Neural cell (in vitro differentiated cells): ENCODE measurements at regions not wholly inside any gene's neighbourhood (a gene's known extent, or its start where the extent isn't known, plus 50 kb on each side); places are given as distances from the start of the nearest gene placed in this dataset.

Source experiments
- H2AFZ ChIP-seq: fragments of 200-600, 300-800 bp; sonication (generic), shearing (Covaris generic); 2 replicates; pipeline ENCODE4 v1.6.0; 2014; ENCODE audit warnings: low read depth, mild to moderate bottlenecking, antibody characterized with exemption, low read length, moderate library complexity
- H3F3A ChIP-seq: fragments of 200-600 bp; shearing (Covaris generic); 2 replicates; pipeline ENCODE4 v1.6.1; 2016; ENCODE audit warnings: mild to moderate bottlenecking, moderate library complexity, mixed read lengths, antibody characterized with exemption, low read length; ENCODE audit not compliant: insufficient read depth, poor library complexity, severe bottlenecking
- H3K27ac ChIP-seq: fragments of 200-600, 300-800 bp; sonication (generic), shearing (Covaris generic); 2 replicates; pipeline ENCODE4 v1.5.1; 2014; ENCODE audit warnings: mild to moderate bottlenecking, low read length, moderate library complexity
- H3K27me3 ChIP-seq: fragments of 300-800, 200-600 bp; sonication (generic), shearing (Covaris generic); 2 replicates; pipeline ENCODE4 v1.6.0; 2014; ENCODE audit warnings: mild to moderate bottlenecking, low read depth, low read length, moderate library complexity; ENCODE audit not compliant: insufficient read depth
- H3K36me3 ChIP-seq: fragments of 300-800, 200-600 bp; sonication (generic), shearing (Covaris generic); 2 replicates; pipeline ENCODE4 v1.5.1; 2014; ENCODE audit warnings: mild to moderate bottlenecking, antibody characterized with exemption, low read length, moderate library complexity; ENCODE audit not compliant: insufficient read depth
- H3K4me2 ChIP-seq: fragments of 300-800, 200-600 bp; sonication (generic), shearing (Covaris generic); 2 replicates; pipeline ENCODE4 v1.6.0; 2014; ENCODE audit warnings: mild to moderate bottlenecking, low read length
- H3K4me3 ChIP-seq: fragments of 300-800, 200-600 bp; sonication (generic), shearing (Covaris generic); 2 replicates; pipeline ENCODE4 v1.5.1; 2014; ENCODE audit warnings: mild to moderate bottlenecking, low read length, moderate library complexity
- H3K79me2 ChIP-seq: fragments of 200-600 bp; shearing (Covaris generic); replicated peaks from 2 replicates; pipeline ENCODE4 v1.6.0; 2014; ENCODE audit warnings: mild to moderate bottlenecking, low read length, moderate library complexity; ENCODE audit not compliant: insufficient read depth
- H3K9ac ChIP-seq: fragments of 300-800, 200-600 bp; sonication (generic), shearing (Covaris generic); 2 replicates; pipeline ENCODE4 v1.6.1; 2016; ENCODE audit warnings: mild to moderate bottlenecking, low read length, mixed read lengths
- H3K9me2 ChIP-seq: fragments of 200-600 bp; shearing (Covaris generic); 2 replicates; pipeline ENCODE4 v1.6.1; 2016; ENCODE audit warnings: mild to moderate bottlenecking, low read length, mixed read lengths; ENCODE audit not compliant: insufficient read depth
- H3K9me3 ChIP-seq: fragments of 200-600, 300-800 bp; sonication (generic), shearing (Covaris generic); 2 replicates; pipeline ENCODE4 v1.6.1; 2016; ENCODE audit warnings: mild to moderate bottlenecking, mixed run types, low read length, moderate library complexity, mixed read lengths
- H4K20me1 ChIP-seq: fragments of 200-600 bp; shearing (Covaris generic); 2 replicates; pipeline ENCODE4 v1.6.1; 2016; ENCODE audit warnings: mild to moderate bottlenecking, mixed run types; ENCODE audit not compliant: insufficient read depth
- CTCF ChIP-seq: fragments of 450-650 bp; IDR thresholded peaks from 2 replicates; pipeline ENCODE4 v1.5.1; 2014; ENCODE audit warnings: antibody characterized with exemption, mild to moderate bottlenecking, moderate library complexity; ENCODE audit not compliant: poor library complexity, severe bottlenecking
- EP300 ChIP-seq: fragments of 450-650 bp; conservative IDR thresholded peaks from 2 replicates; pipeline ENCODE4 v1.6.1; 2014; ENCODE audit warnings: antibody characterized with exemption, mild to moderate bottlenecking, moderate library complexity; ENCODE audit not compliant: poor library complexity, severe bottlenecking
- EZH2 ChIP-seq: fragments of 200-600, 300-800 bp; shearing (Covaris generic), sonication (generic); IDR thresholded peaks from 2 replicates; pipeline ENCODE4 v1.6.1; 2014; ENCODE audit warnings: antibody characterized with exemption, low read length, borderline replicate concordance, mild to moderate bottlenecking; ENCODE audit not compliant: insufficient read depth, poor library complexity, severe bottlenecking
- MXI1 ChIP-seq: fragments of 450-650 bp; conservative IDR thresholded peaks from 2 replicates; pipeline ENCODE4 v1.6.1; 2014; ENCODE audit warnings: antibody characterized with exemption, mild to moderate bottlenecking; ENCODE audit not compliant: poor library complexity, severe bottlenecking
- POLR2AphosphoS5 ChIP-seq: IDR thresholded peaks from 2 replicates; pipeline ENCODE4 v1.6.1; 2012
- SMC3 ChIP-seq: fragments of 450-650 bp; conservative IDR thresholded peaks from 2 replicates; pipeline ENCODE4 v1.6.1; 2014; ENCODE audit warnings: antibody characterized with exemption, mild to moderate bottlenecking, moderate library complexity; ENCODE audit not compliant: poor library complexity
- TAF1 ChIP-seq: IDR thresholded peaks from 2 replicates; pipeline ENCODE4 v1.6.1; 2012; ENCODE audit warnings: low read depth
- TF ChIP-seq, protein P1 (sequence below): IDR thresholded peaks from 2 replicates; pipeline ENCODE4 v1.6.1; 2012; ENCODE audit warnings: borderline replicate concordance

DNA sequence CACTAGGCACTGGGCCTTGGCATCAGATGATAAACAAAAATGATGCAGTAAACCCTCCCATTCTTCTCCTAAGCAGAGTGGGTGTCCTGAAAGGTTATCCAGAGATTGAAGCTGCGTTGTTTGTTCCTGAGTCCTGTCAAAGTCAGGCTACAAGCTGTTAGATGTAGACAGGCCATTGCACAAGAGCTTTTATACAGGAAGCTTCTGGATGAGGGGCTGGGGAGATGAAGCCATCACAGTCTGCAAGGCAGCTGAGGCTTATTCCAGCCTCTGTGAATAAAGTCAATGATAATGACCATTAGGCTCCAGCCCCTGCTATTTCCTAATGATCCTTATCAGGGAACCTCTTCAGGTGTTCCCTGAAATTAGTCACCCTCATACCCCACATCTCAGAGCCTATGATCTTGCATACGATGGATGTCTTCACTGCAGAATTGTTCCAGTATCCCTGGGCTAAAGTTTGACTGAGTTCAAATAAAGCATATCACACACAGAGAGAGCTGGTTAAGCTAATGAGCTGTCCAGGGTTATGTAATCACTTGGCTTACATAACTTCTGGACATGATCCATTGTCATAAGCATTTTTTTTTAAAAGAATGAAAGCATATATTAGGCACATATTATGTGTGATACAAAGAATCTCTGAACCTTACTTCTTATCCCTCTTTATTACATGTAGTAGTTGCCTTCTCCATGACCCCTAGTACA is 337.1 kb upstream of the OR4E1 start:
- H3K9ac ChIP-seq: no peak overlapping the region
- TF ChIP-seq SMC3 (no peak), MXI1 (no peak), POLR2AphosphoS5 (no peak), TAF1 (no peak)
- TF ChIP-seq, protein P1, sequence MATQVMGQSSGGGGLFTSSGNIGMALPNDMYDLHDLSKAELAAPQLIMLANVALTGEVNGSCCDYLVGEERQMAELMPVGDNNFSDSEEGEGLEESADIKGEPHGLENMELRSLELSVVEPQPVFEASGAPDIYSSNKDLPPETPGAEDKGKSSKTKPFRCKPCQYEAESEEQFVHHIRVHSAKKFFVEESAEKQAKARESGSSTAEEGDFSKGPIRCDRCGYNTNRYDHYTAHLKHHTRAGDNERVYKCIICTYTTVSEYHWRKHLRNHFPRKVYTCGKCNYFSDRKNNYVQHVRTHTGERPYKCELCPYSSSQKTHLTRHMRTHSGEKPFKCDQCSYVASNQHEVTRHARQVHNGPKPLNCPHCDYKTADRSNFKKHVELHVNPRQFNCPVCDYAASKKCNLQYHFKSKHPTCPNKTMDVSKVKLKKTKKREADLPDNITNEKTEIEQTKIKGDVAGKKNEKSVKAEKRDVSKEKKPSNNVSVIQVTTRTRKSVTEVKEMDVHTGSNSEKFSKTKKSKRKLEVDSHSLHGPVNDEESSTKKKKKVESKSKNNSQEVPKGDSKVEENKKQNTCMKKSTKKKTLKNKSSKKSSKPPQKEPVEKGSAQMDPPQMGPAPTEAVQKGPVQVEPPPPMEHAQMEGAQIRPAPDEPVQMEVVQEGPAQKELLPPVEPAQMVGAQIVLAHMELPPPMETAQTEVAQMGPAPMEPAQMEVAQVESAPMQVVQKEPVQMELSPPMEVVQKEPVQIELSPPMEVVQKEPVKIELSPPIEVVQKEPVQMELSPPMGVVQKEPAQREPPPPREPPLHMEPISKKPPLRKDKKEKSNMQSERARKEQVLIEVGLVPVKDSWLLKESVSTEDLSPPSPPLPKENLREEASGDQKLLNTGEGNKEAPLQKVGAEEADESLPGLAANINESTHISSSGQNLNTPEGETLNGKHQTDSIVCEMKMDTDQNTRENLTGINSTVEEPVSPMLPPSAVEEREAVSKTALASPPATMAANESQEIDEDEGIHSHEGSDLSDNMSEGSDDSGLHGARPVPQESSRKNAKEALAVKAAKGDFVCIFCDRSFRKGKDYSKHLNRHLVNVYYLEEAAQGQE: no peak
- H3K79me2 ChIP-seq: no peaks in the 10 kb centered on the region
- H3K27ac ChIP-seq: no peak overlapping the region
- H2AFZ ChIP-seq: no peak overlapping the region
- no peaks in the 10 kb centered on the region for H3K27me3 ChIP-seq
- H3K4me3 ChIP-seq: no peak overlapping the region
- no peaks in the 10 kb centered on the region for H4K20me1 ChIP-seq
- H3K4me2 ChIP-seq: no peak overlapping the region
- no peaks in the 10 kb centered on the region for H3K36me3 ChIP-seq
- no peaks in the 10 kb centered on the region for H3K9me3 ChIP-seq
- H3K9me2 ChIP-seq: no peaks in the 10 kb centered on the region
- H3F3A ChIP-seq: no peaks in the 10 kb centered on the region

DNA sequence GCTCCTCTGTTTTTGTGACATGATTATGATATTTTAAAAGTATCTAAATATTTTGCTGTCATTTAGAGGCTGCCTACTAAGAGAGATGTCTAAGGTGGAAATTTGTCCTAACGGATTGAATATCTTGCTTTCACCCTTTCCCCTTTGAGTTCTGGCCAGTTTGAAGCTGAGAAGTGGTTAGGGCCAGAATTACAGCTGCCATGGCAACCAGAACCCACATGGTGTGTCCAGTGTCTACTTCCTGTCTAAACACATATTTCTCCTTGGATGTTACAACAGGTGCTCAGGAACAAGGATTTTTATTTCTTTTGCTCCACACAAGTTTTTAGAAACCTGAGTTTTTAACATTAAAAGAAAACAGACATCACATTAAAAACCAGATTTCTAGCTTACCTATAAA is 335.1 kb upstream of the OR4E1 start:
- Histone ChIP-seq H4K20me1 (no peaks in the 10 kb centered on the region), H3K9ac (no peak overlapping the region), H3K36me3 (no peaks in the 10 kb centered on the region), H2AFZ (no peak overlapping the region), H3F3A (no peaks in the 10 kb centered on the region), H3K27ac (no peak overlapping the region), H3K27me3 (no peaks in the 10 kb centered on the region), H3K79me2 (no peaks in the 10 kb centered on the region), H3K4me3 (no peak overlapping the region), H3K9me3 (no peaks in the 10 kb centered on the region), H3K4me2 (no peak overlapping the region), H3K9me2 (no peaks in the 10 kb centered on the region)
- TF ChIP-seq SMC3: no peak
- no peak for TF ChIP-seq CTCF
- TF ChIP-seq EP300: no peak
- TF ChIP-seq POLR2AphosphoS5: no peak
- no peak for TF ChIP-seq EZH2
